HCT116 (cell line): ENCODE measurements at regions not wholly inside any gene's neighbourhood (a gene's known extent, or its start where the extent isn't known, plus 50 kb on each side); places are given as distances from the start of the nearest gene placed in this dataset.

ENCODE experiments used
- ATAC-seq: fragments of 200-7000 bp; cut with Tn5 transposase; 2 replicates; pipeline ENCODE4 v1.9.1; 2020; ENCODE audit warnings: mild to moderate bottlenecking, moderate library complexity
- BruUV-seq: library from RNA; stranded (reverse); fragments of 400-500 nt; replicated peaks from 2 replicates; lab custom pipeline; 2021; lab: Mats Ljungman, UMichigan
- CTCF ChIA-PET: fragments of 300-600 bp; sonication (Branson Sonifier 250); formaldehyde crosslinking; loops from one replicate; lab custom pipeline; 2021; ENCODE audit warnings: antibody characterized with exemption; lab: Charles Lee
- POLR2A ChIA-PET: fragments of 300-600, 350-600 bp; sonication (Branson Sonifier 250); formaldehyde crosslinking; loops from one replicate; lab custom pipeline; 2021; ENCODE audit warnings: antibody characterized with exemption; lab: Charles Lee
- RAD21 ChIA-PET, 2 experiments: fragments of 300-600 bp; sonication (Branson Sonifier 250); formaldehyde crosslinking; loops; one replicate each; lab custom pipeline; 2023; ENCODE audit warnings: low total read pairs in 2 of 2; ENCODE audit not compliant: uncharacterized antibody in 2 of 2, unreplicated experiment in 2 of 2, low non-redundant PET in 1 of 2; lab: Charles Lee
- DNase-seq: peaks from one replicate; pipeline ENCODE4 v3.0.0-alpha.2; 2010; ENCODE audit warnings: low read depth, low spot score
- H2AFZ ChIP-seq: fragments of 200-600 bp; shearing (Covaris generic), sonication (generic); 2 replicates; pipeline ENCODE4 v1.6.1; 2017; ENCODE audit warnings: low read depth, mixed run types, mixed read lengths, antibody characterized with exemption, low read length; ENCODE audit not compliant: poor library complexity, severe bottlenecking
- H3K27ac ChIP-seq: 2 replicates; pipeline ENCODE4 v1.5.1; 2012; ENCODE audit warnings: low read depth, low read length
- H3K27me3 ChIP-seq: fragments of 200-600 bp; sonication (generic); 2 replicates; pipeline ENCODE4 v1.6.1; 2016; ENCODE audit warnings: mixed run types, low read length, mixed read lengths; ENCODE audit not compliant: insufficient read depth
- H3K36me3 ChIP-seq, 2 experiments: fragments of 200-500 bp in 1 of 2; fragments of 200-600 bp in 1 of 2; sonication (Bioruptor generic) in 1 of 2; sonication (generic) in 1 of 2; 2 replicates each; pipeline versions ENCODE4 v1.5.1 to v1.6.1; 2014 to 2016; ENCODE audit warnings: low read length in 2 of 2, inconsistent platforms in 1 of 2, mixed read lengths in 1 of 2, mixed run types in 1 of 2; ENCODE audit not compliant: insufficient read depth in 2 of 2, control insufficient read depth in 1 of 2
- H3K4me1 ChIP-seq, 2 experiments: fragments of 200-600 bp in 1 of 2; sonication (generic) in 1 of 2; 2 replicates each; pipeline versions ENCODE4 v1.5.1 to v1.6.1; 2012 to 2017; ENCODE audit warnings: low read length in 2 of 2, inconsistent platforms in 1 of 2, mild to moderate bottlenecking in 1 of 2, mixed read lengths in 1 of 2, mixed run types in 1 of 2, moderate library complexity in 1 of 2; ENCODE audit not compliant: insufficient read depth in 2 of 2, control insufficient read depth in 1 of 2
- H3K4me2 ChIP-seq: fragments of 200-600 bp; sonication (generic); 2 replicates; pipeline ENCODE4 v1.6.1; 2017; ENCODE audit warnings: mixed run types, low read length, mixed read lengths
- H3K4me3 ChIP-seq, 2 experiments: fragments of 200-600 bp in 1 of 2; sonication (generic) in 1 of 2; replicated peaks in 1 of 2; 2 replicates each; pipeline ENCODE4 v1.5.1; 2011 to 2016; ENCODE audit warnings: low read length in 2 of 2, control low read depth in 1 of 2, low read depth in 1 of 2, mild to moderate bottlenecking in 1 of 2, mixed read lengths in 1 of 2, mixed run types in 1 of 2
- H3K79me2 ChIP-seq: fragments of 200-600 bp; sonication (generic); 2 replicates; pipeline ENCODE4 v1.6.1; 2017; ENCODE audit warnings: mild to moderate bottlenecking, mixed run types, low read length, moderate library complexity, mixed read lengths; ENCODE audit not compliant: insufficient read depth
- H3K9ac ChIP-seq: fragments of 200-600 bp; sonication (generic); 2 replicates; pipeline ENCODE4 v1.6.1; 2016; ENCODE audit warnings: low read length, mixed read lengths
- H3K9me2 ChIP-seq: fragments of 200-600 bp; sonication (generic), shearing (Covaris generic); 2 replicates; pipeline ENCODE4 v1.6.1; 2017; ENCODE audit warnings: mixed run types, mild to moderate bottlenecking, moderate library complexity; ENCODE audit not compliant: insufficient read depth
- H3K9me3 ChIP-seq, 2 experiments: fragments of 200-500 bp in 1 of 2; fragments of 200-600 bp in 1 of 2; sonication (Bioruptor generic) in 1 of 2; sonication (generic) in 1 of 2; 2 replicates each; pipeline ENCODE4 v1.6.1; 2014 to 2017; ENCODE audit warnings: low read length in 2 of 2, mixed read lengths in 2 of 2, inconsistent platforms in 1 of 2, low read depth in 1 of 2, mild to moderate bottlenecking in 1 of 2, mixed run types in 1 of 2, moderate library complexity in 1 of 2; ENCODE audit not compliant: control insufficient read depth in 1 of 2, insufficient read depth in 1 of 2
- H4K20me1 ChIP-seq: fragments of 200-600 bp; sonication (generic), shearing (Covaris generic); 2 replicates; pipeline ENCODE4 v1.6.1; 2017; ENCODE audit warnings: mixed run types, mild to moderate bottlenecking, moderate library complexity; ENCODE audit not compliant: insufficient read depth
- ATF3 ChIP-seq: IDR thresholded peaks from 2 replicates; pipeline ENCODE4 v1.6.1; 2012
- CBX3 ChIP-seq: IDR thresholded peaks from 2 replicates; pipeline ENCODE4 v1.6.1; 2012; ENCODE audit warnings: low read depth
- CEBPB ChIP-seq: IDR thresholded peaks from 2 replicates; pipeline ENCODE4 v1.6.1; 2012; ENCODE audit warnings: low read depth
- EGR1 ChIP-seq: IDR thresholded peaks from 2 replicates; pipeline ENCODE4 v1.6.1; 2012; ENCODE audit warnings: low read depth
- EZH2phosphoT487 ChIP-seq: fragments of 200-600 bp; IDR thresholded peaks from 2 replicates; pipeline ENCODE4 v1.6.1; 2018; ENCODE audit warnings: antibody characterized with exemption, borderline replicate concordance
- MAX ChIP-seq: IDR thresholded peaks from 2 replicates; pipeline ENCODE4 v1.6.1; 2012
- POLR2A ChIP-seq: IDR thresholded peaks from 2 replicates; pipeline ENCODE4 v1.7.0; 2011; ENCODE audit warnings: borderline replicate concordance; ENCODE audit not compliant: insufficient read depth, insufficient read length; ENCODE audit errors: extremely low read depth
- POLR2AphosphoS5 ChIP-seq: IDR thresholded peaks from 2 replicates; pipeline ENCODE4 v1.6.1; 2011; ENCODE audit warnings: mild to moderate bottlenecking, low read depth, low read length, moderate library complexity
- RAD21 ChIP-seq: IDR thresholded peaks from 2 replicates; pipeline ENCODE4 v1.6.1; 2012; ENCODE audit warnings: low read depth, mild to moderate bottlenecking
- SIN3A ChIP-seq: IDR thresholded peaks from 2 replicates; pipeline ENCODE4 v1.6.1; 2012; ENCODE audit warnings: low read depth
- SP1 ChIP-seq: IDR thresholded peaks from 2 replicates; pipeline ENCODE4 v1.6.1; 2012; ENCODE audit warnings: low read depth
- YY1 ChIP-seq: IDR thresholded peaks from 2 replicates; pipeline ENCODE4 v1.6.1; 2011; ENCODE audit warnings: low read length, low read depth, moderate library complexity, mild to moderate bottlenecking; ENCODE audit not compliant: insufficient replicate concordance; ENCODE audit errors: extremely low read depth
- ZBTB33 ChIP-seq: IDR thresholded peaks from 2 replicates; pipeline ENCODE4 v1.6.1; 2011; ENCODE audit warnings: mild to moderate bottlenecking, low read length, moderate library complexity; ENCODE audit not compliant: insufficient replicate concordance; ENCODE audit errors: extremely low read depth
- ZNF274 ChIP-seq: fragments of 200-500 bp; sonication (Bioruptor generic); IDR thresholded peaks from 2 replicates; pipeline ENCODE4 v1.6.1; 2014; ENCODE audit warnings: mild to moderate bottlenecking, low read depth, low read length, inconsistent platforms
- intact Hi-C: fragments of 100-400 bp; cut with micrococcal nuclease; formaldehyde crosslinking; loops from 2 replicates; pipeline ENCODE4 v1.10.0; 2022

GRCh38 chr17:13741744-13742143 is 140.0 kb upstream of the HS3ST3A1 start:
- no TSS peak for BruUV-seq
- no peaks in the 10 kb centered on the region for H4K20me1 ChIP-seq

GRCh38 chr17:13743906-13744305 is 142.2 kb upstream of the HS3ST3A1 start:
- POLR2A ChIA-PET, result no interaction called here
- Histone ChIP-seq H3K4me1 (no peaks in the 10 kb centered on the region), H3K4me2 (no peak overlapping the region), H3K36me3 (no peaks in the 10 kb centered on the region), H3K9me2 (no peaks in the 10 kb centered on the region), H2AFZ (no peak overlapping the region), H3K9me3 (no peaks in the 10 kb centered on the region), H3K79me2 (no peaks in the 10 kb centered on the region), H3K27ac (no peak overlapping the region), H3K27me3 (peaks cover 3% of the 10 kb centered on the region; the same call in 1 of the 2 replicates), H3K4me3 (no peak overlapping the region), H4K20me1 (no peaks in the 10 kb centered on the region), H3K9ac (no peak overlapping the region)
- DNase-seq (no peak), ATAC-seq (no peak)
- TF ChIP-seq ZNF274, result no peak
- BruUV-seq, result no TSS peak
- intact Hi-C loops, result no loop called here
- RAD21 ChIA-PET, result no interaction called here
- CTCF ChIA-PET, result no interaction called here

More at GRCh38 chr17:13741744-13742143, 140.0 kb upstream of the HS3ST3A1 start:
- H3K79me2 ChIP-seq, result no peaks in the 10 kb centered on the region
- H3K9ac ChIP-seq, result no peak overlapping the region
- ATAC-seq, result no peak
- H3K4me2 ChIP-seq, result no peak overlapping the region
- RAD21 ChIA-PET, result no interaction called here
- no peak overlapping the region for H3K27ac ChIP-seq
- no peaks in the 10 kb centered on the region for H3K9me3 ChIP-seq
- no peak overlapping the region for H2AFZ ChIP-seq
- TF ChIP-seq ATF3, result no peak
- CTCF ChIA-PET, result no interaction called here
- intact Hi-C loops, result no loop called here
- H3K36me3 ChIP-seq, result no peaks in the 10 kb centered on the region
- H3K27me3 ChIP-seq, result peaks cover 3% of the 10 kb centered on the region; the same call in 1 of the 2 replicates
- no peak overlapping the region for H3K4me3 ChIP-seq
- no peaks in the 10 kb centered on the region for H3K4me1 ChIP-seq
- DNase-seq, result no peak
- H3K9me2 ChIP-seq, result no peaks in the 10 kb centered on the region
- POLR2A ChIA-PET, result no interaction called here

- POLR2A ChIA-PET, result no interaction called here
- DNase-seq (no peak), ATAC-seq (no peak)
- no peak overlapping the region for H3K4me2 ChIP-seq
- H2AFZ ChIP-seq, result no peak overlapping the region
- no peak overlapping the region for H3K27ac ChIP-seq
- no peaks in the 10 kb centered on the region for H3K36me3 ChIP-seq
- RAD21 ChIA-PET, result no interaction called here
- H3K27me3 ChIP-seq, result peaks cover 3% of the 10 kb centered on the region; the same call in 1 of the 2 replicates
- no peak overlapping the region for H3K4me3 ChIP-seq
- H4K20me1 ChIP-seq, result no peaks in the 10 kb centered on the region
- intact Hi-C loops, result no loop called here
- no peak overlapping the region for H3K9ac ChIP-seq
- CTCF ChIA-PET, result no interaction called here
- H3K9me2 ChIP-seq, result no peaks in the 10 kb centered on the region
- no peaks in the 10 kb centered on the region for H3K9me3 ChIP-seq
- BruUV-seq, result no TSS peak
- no peaks in the 10 kb centered on the region for H3K4me1 ChIP-seq
- H3K79me2 ChIP-seq, result no peaks in the 10 kb centered on the region
- TF ChIP-seq POLR2A (no peak), EGR1 (no peak), SP1 (no peak), RAD21 (no peak), EZH2phosphoT487 (no peak), ZBTB33 (no peak), CBX3 (no peak), POLR2AphosphoS5 (no peak), CEBPB (no peak), SIN3A (no peak), YY1 (no peak), MAX (no peak)
Measured at GRCh38 chr17:13746404-13746803, 144.7 kb upstream of the HS3ST3A1 start.
